ENCODE measurements at regions not wholly inside any gene's neighbourhood (a gene's known extent, or its start where the extent isn't known, plus 50 kb on each side); places are given as distances from the start of the nearest gene placed in this dataset.

- Histone ChIP-seq H3K36me3 (ENCODE audit: low read length) (no peaks in the 10 kb centered on the region), H3K4me2 (ENCODE audit: low read depth, low read length, poor library complexity, severe bottlenecking) (no peak overlapping the region), H3K79me2 (ENCODE audit: insufficient read depth, low read length) (no peaks in the 10 kb centered on the region), H3K9me2 (replicated peaks; ENCODE audit: insufficient read depth, low read length) (no peaks in the 10 kb centered on the region), H2AFZ (ENCODE audit: low read depth, low read length, severe bottlenecking) (no peak overlapping the region), H3K4me3 (ENCODE audit: insufficient read depth, low read length, poor library complexity, severe bottlenecking) (no peak overlapping the region), H3K9me3 (ENCODE audit: insufficient read depth, low read length) (no peaks in the 10 kb centered on the region), H3K9ac (ENCODE audit: low read length) (no peak overlapping the region), H3K27me3 (ENCODE audit: low read length) (no peaks in the 10 kb centered on the region), H4K20me1 (ENCODE audit: low read depth, low read length) (no peaks in the 10 kb centered on the region), H3F3A (ENCODE audit: insufficient read depth) (no peaks in the 10 kb centered on the region), H3K27ac (ENCODE audit: low read depth, low read length) (no peak overlapping the region)
- TF ChIP-seq CTCF (IDR thresholded peaks at IDR 0.05; ENCODE audit: insufficient read depth, low read length, poor library complexity, severe bottlenecking) (no peak), EZH2phosphoT487 (conservative IDR thresholded peaks at IDR 0.05; ENCODE audit: low read length) (no peak)
Observed at GRCh38 chr6:163813979-163814493, 399.5 kb downstream of the QKI start.

- no peak overlapping the region for H2AFZ ChIP-seq (ENCODE audit: low read depth, low read length, severe bottlenecking)
Observed at GRCh38 chr6:163811317-163811716, 396.8 kb downstream of the QKI start.

GRCh38 chr6:163809364-163809763, 394.8 kb downstream of the QKI start:
- Histone ChIP-seq H3K27ac (ENCODE audit: low read depth, low read length) (no peak overlapping the region), H3K9me3 (ENCODE audit: insufficient read depth, low read length) (no peaks in the 10 kb centered on the region), H3K4me2 (ENCODE audit: low read depth, low read length, poor library complexity, severe bottlenecking) (no peak overlapping the region), H3K27me3 (ENCODE audit: low read length) (no peaks in the 10 kb centered on the region), H3K4me3 (ENCODE audit: insufficient read depth, low read length, poor library complexity, severe bottlenecking) (no peak overlapping the region), H3K36me3 (ENCODE audit: low read length) (no peaks in the 10 kb centered on the region), H4K20me1 (ENCODE audit: low read depth, low read length) (no peaks in the 10 kb centered on the region), H3F3A (ENCODE audit: insufficient read depth) (no peaks in the 10 kb centered on the region), H2AFZ (ENCODE audit: low read depth, low read length, severe bottlenecking) (no peak overlapping the region), H3K9ac (ENCODE audit: low read length) (no peak overlapping the region), H3K79me2 (ENCODE audit: insufficient read depth, low read length) (no peaks in the 10 kb centered on the region), H3K9me2 (replicated peaks; ENCODE audit: insufficient read depth, low read length) (no peaks in the 10 kb centered on the region)
- TF ChIP-seq CTCF (IDR thresholded peaks at IDR 0.05; ENCODE audit: insufficient read depth, low read length, poor library complexity, severe bottlenecking) = no peak

More at GRCh38 chr6:163811317-163811716, 396.8 kb downstream of the QKI start:
- Histone ChIP-seq H3K79me2 (ENCODE audit: insufficient read depth, low read length) (no peaks in the 10 kb centered on the region), H3K36me3 (ENCODE audit: low read length) (no peaks in the 10 kb centered on the region), H3K27ac (ENCODE audit: low read depth, low read length) (no peak overlapping the region), H3K9me3 (ENCODE audit: insufficient read depth, low read length) (no peaks in the 10 kb centered on the region), H3K9me2 (replicated peaks; ENCODE audit: insufficient read depth, low read length) (no peaks in the 10 kb centered on the region), H3K4me2 (ENCODE audit: low read depth, low read length, poor library complexity, severe bottlenecking) (no peak overlapping the region), H3K9ac (ENCODE audit: low read length) (no peak overlapping the region), H3K27me3 (ENCODE audit: low read length) (no peaks in the 10 kb centered on the region), H4K20me1 (ENCODE audit: low read depth, low read length) (no peaks in the 10 kb centered on the region), H3K4me3 (ENCODE audit: insufficient read depth, low read length, poor library complexity, severe bottlenecking) (no peak overlapping the region), H3F3A (ENCODE audit: insufficient read depth) (no peaks in the 10 kb centered on the region)
- TF ChIP-seq EZH2phosphoT487 (conservative IDR thresholded peaks at IDR 0.05; ENCODE audit: low read length) = no peak
- TF ChIP-seq CTCF (IDR thresholded peaks at IDR 0.05; ENCODE audit: insufficient read depth, low read length, poor library complexity, severe bottlenecking) = no peak
